Cardiac muscle cell (in vitro differentiated cells and primary cell): ENCODE measurements at regions not wholly inside any gene's neighbourhood (a gene's known extent, or its start where the extent isn't known, plus 50 kb on each side); places are given as distances from the start of the nearest gene placed in this dataset.

Experiments
- DNase-seq, 2 donors: peaks; one replicate each; pipeline versions ENCODE4 v3.0.0 to v3.0.0-alpha.2; 2010 to 2017; ENCODE audit warnings: low read depth in 1 of 2, low spot score in 1 of 2
- H3K27ac ChIP-seq: fragments of 200-600 bp; sonication (generic); 2 replicates; pipeline ENCODE4 v1.5.1; 2016
- H3K27me3 ChIP-seq: fragments of 200-600 bp; sonication (generic); 2 replicates; pipeline ENCODE4 v1.6.0; 2016; ENCODE audit warnings: control low read depth
- H3K36me3 ChIP-seq: fragments of 200-600 bp; sonication (generic); 2 replicates; pipeline ENCODE4 v1.5.1; 2016; ENCODE audit warnings: control low read depth
- H3K4me1 ChIP-seq: fragments of 200-600 bp; sonication (generic); 2 replicates; pipeline ENCODE4 v1.8.1; 2017; ENCODE audit warnings: low read depth, mild to moderate bottlenecking, mixed run types
- H3K4me3 ChIP-seq: fragments of 200-600 bp; sonication (generic); 2 replicates; pipeline ENCODE4 v1.5.1; 2016; ENCODE audit warnings: mild to moderate bottlenecking
- H3K9me3 ChIP-seq: fragments of 200-600 bp; sonication (generic); 2 replicates; pipeline ENCODE4 v1.5.1; 2017; ENCODE audit warnings: low read depth, mild to moderate bottlenecking, control low read depth
- TF ChIP-seq, protein P1 (sequence below): IDR thresholded peaks from 2 replicates; pipeline ENCODE4 v1.5.1; 2012; ENCODE audit warnings: low read depth, mild to moderate bottlenecking, low read length

- Histone ChIP-seq H3K9me3 (no peaks in the 10 kb centered on the region), H3K27me3 (no peaks in the 10 kb centered on the region), H3K4me3 (no peak overlapping the region), H3K4me1 (no peaks in the 10 kb centered on the region), H3K36me3 (no peaks in the 10 kb centered on the region), H3K27ac (no peak overlapping the region)
- TF ChIP-seq, protein P1, sequence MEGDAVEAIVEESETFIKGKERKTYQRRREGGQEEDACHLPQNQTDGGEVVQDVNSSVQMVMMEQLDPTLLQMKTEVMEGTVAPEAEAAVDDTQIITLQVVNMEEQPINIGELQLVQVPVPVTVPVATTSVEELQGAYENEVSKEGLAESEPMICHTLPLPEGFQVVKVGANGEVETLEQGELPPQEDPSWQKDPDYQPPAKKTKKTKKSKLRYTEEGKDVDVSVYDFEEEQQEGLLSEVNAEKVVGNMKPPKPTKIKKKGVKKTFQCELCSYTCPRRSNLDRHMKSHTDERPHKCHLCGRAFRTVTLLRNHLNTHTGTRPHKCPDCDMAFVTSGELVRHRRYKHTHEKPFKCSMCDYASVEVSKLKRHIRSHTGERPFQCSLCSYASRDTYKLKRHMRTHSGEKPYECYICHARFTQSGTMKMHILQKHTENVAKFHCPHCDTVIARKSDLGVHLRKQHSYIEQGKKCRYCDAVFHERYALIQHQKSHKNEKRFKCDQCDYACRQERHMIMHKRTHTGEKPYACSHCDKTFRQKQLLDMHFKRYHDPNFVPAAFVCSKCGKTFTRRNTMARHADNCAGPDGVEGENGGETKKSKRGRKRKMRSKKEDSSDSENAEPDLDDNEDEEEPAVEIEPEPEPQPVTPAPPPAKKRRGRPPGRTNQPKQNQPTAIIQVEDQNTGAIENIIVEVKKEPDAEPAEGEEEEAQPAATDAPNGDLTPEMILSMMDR: no peak
- DNase-seq: no peak
These were observed 283.8 kb upstream of the SHH start for GRCh38 chr7:156095908-156096539.

- H3K27me3 ChIP-seq: no peaks in the 10 kb centered on the region
- H3K27ac ChIP-seq: no peak overlapping the region
- TF ChIP-seq, protein P1: no peak
- no peaks in the 10 kb centered on the region for H3K36me3 ChIP-seq
- no peaks in the 10 kb centered on the region for H3K9me3 ChIP-seq
- no peak overlapping the region for H3K4me3 ChIP-seq
- DNase-seq: no peak
- H3K4me1 ChIP-seq: no peaks in the 10 kb centered on the region
These were observed 282.3 kb upstream of the SHH start for GRCh38 chr7:156094350-156095146.

GRCh38 chr7:156092307-156092706 is 280.0 kb upstream of the SHH start:
- no peaks in the 10 kb centered on the region for H3K27me3 ChIP-seq
- TF ChIP-seq, protein P1: no peak
- no peaks in the 10 kb centered on the region for H3K4me1 ChIP-seq
- H3K27ac ChIP-seq: no peak overlapping the region
- H3K9me3 ChIP-seq: no peaks in the 10 kb centered on the region
- H3K4me3 ChIP-seq: no peak overlapping the region
- no peaks in the 10 kb centered on the region for H3K36me3 ChIP-seq
- no peak for DNase-seq

GRCh38 chr7:156091519-156092080 is 279.3 kb upstream of the SHH start:
- Histone ChIP-seq H3K27me3 (no peaks in the 10 kb centered on the region), H3K4me3 (no peak overlapping the region), H3K4me1 (no peaks in the 10 kb centered on the region), H3K27ac (no peak overlapping the region), H3K9me3 (no peaks in the 10 kb centered on the region), H3K36me3 (no peaks in the 10 kb centered on the region)
- DNase-seq: no peak
- TF ChIP-seq, protein P1: no peak

GRCh38 chr7:156090988-156091387 is 278.7 kb upstream of the SHH start:
- TF ChIP-seq, protein P1: no peak
- H3K27me3 ChIP-seq: no peaks in the 10 kb centered on the region
- H3K36me3 ChIP-seq: no peaks in the 10 kb centered on the region
- no peaks in the 10 kb centered on the region for H3K9me3 ChIP-seq
- H3K4me1 ChIP-seq: no peaks in the 10 kb centered on the region
- H3K4me3 ChIP-seq: no peak overlapping the region
- DNase-seq: no peak
- no peak overlapping the region for H3K27ac ChIP-seq
